ENCODE measurements at regions not wholly inside any gene's neighbourhood (a gene's known extent, or its start where the extent isn't known, plus 50 kb on each side); places are given as distances from the start of the nearest gene placed in this dataset.

GRCh38 chr3:127140501-127141460 lies 52.1 kb upstream of the PRR23E start:
- TF ChIP-seq CTCF (IDR thresholded peaks at IDR 0.05; ENCODE audit: insufficient read depth, low read length) (no peak), REST (IDR thresholded peaks at IDR 0.05; ENCODE audit: insufficient replicate concordance, low read depth) (no peak), POLR2AphosphoS5 (IDR thresholded peaks at IDR 0.05; ENCODE audit: low read depth) (no peak)
